GM13976 (cell line): ENCODE measurements at regions not wholly inside any gene's neighbourhood (a gene's known extent, or its start where the extent isn't known, plus 50 kb on each side); places are given as distances from the start of the nearest gene placed in this dataset.

ENCODE experiments used
- DNase-seq: peaks from one replicate; pipeline ENCODE4 v3.0.0; 2012; ENCODE audit warnings: low spot score
- CTCF ChIP-seq: IDR thresholded peaks from 2 replicates; pipeline ENCODE4 v1.5.1; 2012; ENCODE audit warnings: borderline replicate concordance, mild to moderate bottlenecking; ENCODE audit not compliant: insufficient read depth; ENCODE audit errors: extremely low read depth, missing control alignments, control extremely low read depth
- in situ Hi-C: fragments of 300-500 bp; cut with MboI; formaldehyde crosslinking; loops from one replicate; pipeline ENCODE4 v1.12.0; 2022; ENCODE audit warnings: low sequenced_read_pairs, mixed read lengths, inconsistent platforms; ENCODE audit not compliant: unreplicated experiment

DNA sequence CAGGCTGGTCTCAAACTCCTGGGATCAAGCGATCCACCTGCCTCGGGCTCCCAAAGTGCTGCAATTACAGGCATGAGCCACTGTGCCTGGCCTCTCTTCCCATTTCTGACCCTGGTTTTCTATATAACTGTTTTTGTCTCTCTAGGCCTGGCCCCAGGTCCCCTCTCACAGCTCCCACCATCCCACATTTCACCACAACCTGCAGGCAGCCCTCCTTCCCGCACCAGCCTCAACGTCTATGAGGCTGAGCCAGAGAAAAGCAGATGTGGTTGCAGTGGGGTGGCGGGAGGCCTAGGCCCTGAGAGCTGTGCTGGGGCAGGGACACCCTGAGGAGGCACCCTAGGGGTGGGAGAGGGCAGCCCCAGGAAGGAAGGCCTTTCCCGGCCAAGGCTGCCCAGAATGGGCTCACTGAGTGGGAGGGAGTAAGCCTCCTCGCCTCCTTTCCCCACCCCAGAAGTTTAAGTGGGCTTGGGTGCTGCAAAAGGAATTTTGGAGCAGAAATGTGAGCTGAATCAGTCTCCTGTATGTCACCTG is 99.7 kb downstream of the LSM3 start:
- no peak for TF ChIP-seq CTCF
- no peak for DNase-seq
- in situ Hi-C loops = no loop called here

DNA sequence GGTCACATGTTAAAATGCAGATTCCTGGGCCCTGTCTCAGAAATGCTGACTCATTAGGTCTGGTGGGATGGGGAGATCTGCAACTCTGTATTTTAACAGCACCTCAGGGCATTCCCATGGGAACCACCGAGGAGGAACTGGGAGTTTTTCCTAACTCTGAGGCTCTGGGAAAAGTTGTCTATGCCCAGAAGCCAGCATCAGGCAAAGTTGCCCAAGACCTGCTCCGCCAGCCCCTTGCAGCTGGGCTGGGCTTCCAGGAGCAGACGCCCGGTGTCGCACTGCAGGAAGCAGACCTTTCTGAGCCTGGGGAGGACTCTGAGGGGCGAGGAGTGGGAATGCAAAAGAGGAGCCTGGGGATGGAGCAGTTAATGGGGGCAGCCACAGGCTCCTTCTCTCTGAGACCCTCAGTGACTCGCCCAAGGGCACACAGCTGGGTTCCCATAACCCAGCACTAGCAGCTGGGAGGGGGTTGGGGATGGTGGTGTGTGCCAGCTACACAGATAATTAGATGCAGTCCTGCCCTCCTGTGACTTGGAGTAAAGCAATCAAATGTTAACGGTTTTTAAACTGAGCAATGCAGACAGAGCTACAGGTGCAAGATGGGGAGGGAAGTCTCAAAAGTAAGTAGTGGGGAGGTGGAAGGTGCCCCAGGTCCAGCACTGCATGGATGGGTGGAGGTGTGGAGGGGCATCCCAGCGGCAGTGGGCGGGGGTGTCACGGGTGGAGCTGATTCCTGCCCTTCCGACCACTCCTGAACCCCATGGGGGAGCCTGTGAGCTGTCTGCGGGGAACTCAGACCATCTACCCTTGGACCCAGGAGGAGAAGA is 100.4 kb downstream of the LSM3 start:
- no peak for TF ChIP-seq CTCF
- no peak for DNase-seq
- in situ Hi-C loops = no loop called here

DNA sequence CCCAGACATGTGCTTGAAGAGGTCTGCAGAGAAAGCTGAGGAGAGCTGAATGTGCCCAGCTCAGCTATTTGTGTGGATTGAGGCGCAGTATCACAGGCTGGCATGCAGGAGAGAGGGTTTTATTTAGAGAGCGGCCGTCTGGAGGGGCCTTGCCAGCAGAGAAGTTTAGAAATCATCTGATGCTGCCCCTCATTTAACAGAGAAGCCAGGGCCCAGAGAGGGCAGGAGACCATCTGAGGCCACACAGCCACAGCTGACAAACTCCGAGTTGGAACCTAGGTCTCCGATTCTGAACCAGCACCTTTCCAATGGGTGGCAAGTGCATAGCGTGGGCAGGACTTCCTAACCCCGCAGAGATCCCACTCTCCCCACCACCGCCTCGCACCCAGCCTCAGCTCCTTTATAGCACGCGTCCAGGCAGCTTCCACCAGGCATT is 101.0 kb downstream of the LSM3 start:
- no peak for TF ChIP-seq CTCF
- no peak for DNase-seq
- in situ Hi-C loops = no loop called here

GRCh38 chr3:14280326-14280725 is 101.7 kb downstream of the LSM3 start:
- in situ Hi-C loops = no loop called here
- no peak for TF ChIP-seq CTCF
- no peak for DNase-seq

DNA sequence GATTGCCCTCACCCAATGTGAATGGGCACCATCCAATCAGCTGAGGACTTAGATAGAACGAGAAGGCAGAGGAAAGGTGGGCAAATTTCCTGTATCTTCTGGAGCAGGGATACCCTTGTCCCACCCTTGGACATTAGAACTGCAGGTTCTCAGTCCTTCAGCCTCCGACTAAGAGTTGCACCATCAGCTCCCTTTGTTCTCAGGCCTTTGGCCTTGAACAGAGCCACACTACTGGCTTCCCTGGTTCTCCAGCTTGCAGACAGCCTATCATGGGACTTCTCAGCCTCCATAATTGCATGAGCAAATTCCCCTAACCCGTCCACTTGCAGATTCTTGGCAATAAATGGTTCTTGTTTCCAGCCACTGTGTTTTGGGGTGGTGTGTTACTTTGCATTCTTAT is 102.4 kb downstream of the LSM3 start:
- TF ChIP-seq CTCF = no peak
- no peak for DNase-seq
- in situ Hi-C loops = no loop called here

GRCh38 chr3:14282001-14282705 is 103.5 kb downstream of the LSM3 start:
- no peak for DNase-seq
- TF ChIP-seq CTCF = no peak
- in situ Hi-C loops = no loop called here
